ENCODE measurements at regions not wholly inside any gene's neighbourhood (a gene's known extent, or its start where the extent isn't known, plus 50 kb on each side); places are given as distances from the start of the nearest gene placed in this dataset.
A peak's percentile ranks its signal among the peaks of the same experiment; 100 is the strongest.

- DNase-seq (ENCODE audit: low spot score), result no peak
Measured at GRCh38 chr22:27204280-27204679, 546.9 kb downstream of the MIAT start.

GRCh38 chr22:27204817-27205216, 547.4 kb downstream of the MIAT start:
- no peak for DNase-seq (ENCODE audit: low spot score)

- no peak for DNase-seq (ENCODE audit: low spot score)
Measured at GRCh38 chr22:27205492-27206373, 548.3 kb downstream of the MIAT start.

DNA sequence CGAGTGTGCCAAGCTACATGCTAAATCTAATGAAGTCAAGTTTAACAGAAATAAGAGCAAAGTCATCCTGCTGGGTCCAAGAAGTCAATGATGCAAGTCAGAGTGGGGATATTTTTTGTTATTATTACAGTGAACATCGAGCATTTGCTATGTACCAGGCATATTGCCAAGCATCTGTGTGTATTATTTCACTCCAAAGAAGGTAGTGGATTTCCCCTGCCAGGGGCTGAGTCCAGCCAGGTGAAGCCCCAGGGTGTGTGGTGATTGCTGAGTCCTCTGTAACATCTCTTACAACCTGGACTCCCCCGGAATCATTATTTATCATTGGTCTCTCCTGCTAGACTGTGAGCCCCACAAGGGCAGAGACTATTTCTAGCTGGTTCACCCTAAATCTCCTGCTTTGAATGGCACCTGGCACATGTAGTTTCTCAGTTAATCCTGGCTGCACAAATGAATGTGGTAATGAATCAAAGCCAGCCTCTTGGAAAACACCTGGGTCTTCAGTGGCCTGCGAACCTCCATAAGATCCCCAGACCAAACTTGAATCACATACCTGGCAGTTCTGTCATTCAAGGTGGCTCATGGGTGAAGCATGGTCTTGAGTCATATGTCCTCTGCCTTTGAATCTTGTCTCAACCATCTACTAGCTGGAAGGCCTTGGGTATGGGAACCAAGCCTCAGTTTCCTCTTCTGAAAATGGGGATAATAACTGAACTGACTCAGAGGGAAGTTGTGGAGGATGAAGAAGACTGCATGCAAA, 549.2 kb downstream of the MIAT start:
- no peak for DNase-seq (ENCODE audit: low spot score)

DNA sequence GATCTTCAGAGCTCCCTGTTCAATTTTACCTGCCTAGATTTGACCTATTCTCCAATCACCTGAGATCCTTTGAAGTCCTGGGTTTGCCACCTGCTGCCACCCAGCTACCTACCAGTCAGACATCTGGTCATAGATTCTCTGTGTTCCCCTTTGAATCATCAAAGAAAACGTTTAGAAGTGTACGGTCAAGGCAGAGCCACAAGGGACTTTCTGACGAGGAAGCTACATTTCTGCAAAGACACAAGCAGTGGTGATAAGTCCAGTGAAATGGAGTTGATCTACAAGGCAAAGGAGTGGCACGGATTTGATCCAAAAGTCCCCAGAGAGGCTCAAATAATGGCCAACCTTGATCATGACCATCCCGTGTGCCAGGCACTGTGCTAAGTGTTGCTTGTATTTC, 549.9 kb downstream of the MIAT start:
- no peak for DNase-seq (ENCODE audit: low spot score)

DNA sequence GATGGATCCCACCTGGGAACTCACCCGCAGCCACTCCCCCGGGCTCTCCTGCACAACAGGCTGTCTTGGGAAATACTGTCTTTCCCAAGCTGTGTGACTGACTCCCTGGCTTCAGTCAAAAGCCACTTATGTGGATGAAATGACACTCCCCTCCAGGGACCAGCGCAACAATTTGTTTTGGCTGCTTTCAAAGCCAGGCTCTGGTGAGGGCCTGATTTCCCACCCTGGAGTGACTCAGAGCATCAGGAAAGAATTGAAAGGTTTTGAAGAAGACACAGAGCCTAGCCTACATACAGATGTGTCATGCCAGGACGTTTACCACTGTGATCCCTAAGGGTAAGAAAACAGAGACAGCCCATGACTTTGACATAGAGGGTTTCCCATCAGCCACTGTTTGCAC, 550.5 kb downstream of the MIAT start:
- peak; percentile 9 for DNase-seq (ENCODE audit: low spot score)

GRCh38 chr22:27210111-27210730, 552.8 kb downstream of the MIAT start:
- no peak for DNase-seq (ENCODE audit: low spot score)

DNA sequence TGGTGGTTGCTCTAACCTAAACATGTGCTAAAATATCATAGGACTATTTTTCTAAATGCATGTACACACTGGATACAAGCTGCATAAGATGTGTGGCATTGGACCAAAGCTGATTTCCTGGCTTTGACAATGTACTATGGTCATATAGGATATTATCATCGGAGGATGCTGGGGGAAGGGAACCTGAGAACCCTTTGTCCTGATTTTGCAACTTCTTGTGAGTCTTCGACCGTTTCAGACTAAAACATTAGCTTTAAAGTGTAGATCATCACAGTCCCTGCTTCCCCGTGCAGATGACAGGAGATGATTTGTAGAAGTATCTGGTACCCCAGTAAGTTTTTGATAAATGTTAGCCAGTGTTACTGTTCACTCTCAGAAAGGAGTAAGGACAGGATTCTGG, 554.7 kb downstream of the MIAT start:
- DNase-seq (ENCODE audit: low spot score), result no peak

DNA sequence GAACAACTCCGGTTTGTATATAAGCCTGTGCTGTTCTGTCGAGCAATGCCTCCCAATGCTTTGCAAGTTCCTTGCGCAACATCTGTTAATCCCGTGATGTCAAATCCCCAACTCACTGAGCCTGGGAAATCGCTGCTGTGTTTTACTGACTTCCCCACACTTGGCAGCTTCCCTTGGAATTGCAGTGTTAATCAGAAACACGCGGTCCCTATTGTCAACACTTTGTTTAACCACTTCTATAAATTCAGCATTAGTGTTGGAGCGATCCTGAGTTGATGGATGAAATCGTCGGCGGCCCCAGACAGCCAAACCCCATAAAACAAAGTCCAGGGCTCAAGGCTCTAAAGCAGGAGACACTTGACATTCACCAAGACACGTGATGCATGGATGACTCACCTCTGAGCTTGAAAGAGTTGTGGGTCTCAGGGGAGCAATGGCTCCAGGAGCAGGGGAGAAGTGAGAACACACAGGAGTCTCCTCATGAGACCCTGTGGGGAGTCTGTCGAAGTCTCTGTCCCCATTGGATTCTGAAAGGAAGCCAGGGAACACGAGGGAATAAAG, 555.3 kb downstream of the MIAT start:
- peak; percentile 57 for DNase-seq (ENCODE audit: low spot score)

- DNase-seq (ENCODE audit: low spot score), result no peak
Measured at GRCh38 chr22:27213294-27213693, 555.9 kb downstream of the MIAT start.

DNA sequence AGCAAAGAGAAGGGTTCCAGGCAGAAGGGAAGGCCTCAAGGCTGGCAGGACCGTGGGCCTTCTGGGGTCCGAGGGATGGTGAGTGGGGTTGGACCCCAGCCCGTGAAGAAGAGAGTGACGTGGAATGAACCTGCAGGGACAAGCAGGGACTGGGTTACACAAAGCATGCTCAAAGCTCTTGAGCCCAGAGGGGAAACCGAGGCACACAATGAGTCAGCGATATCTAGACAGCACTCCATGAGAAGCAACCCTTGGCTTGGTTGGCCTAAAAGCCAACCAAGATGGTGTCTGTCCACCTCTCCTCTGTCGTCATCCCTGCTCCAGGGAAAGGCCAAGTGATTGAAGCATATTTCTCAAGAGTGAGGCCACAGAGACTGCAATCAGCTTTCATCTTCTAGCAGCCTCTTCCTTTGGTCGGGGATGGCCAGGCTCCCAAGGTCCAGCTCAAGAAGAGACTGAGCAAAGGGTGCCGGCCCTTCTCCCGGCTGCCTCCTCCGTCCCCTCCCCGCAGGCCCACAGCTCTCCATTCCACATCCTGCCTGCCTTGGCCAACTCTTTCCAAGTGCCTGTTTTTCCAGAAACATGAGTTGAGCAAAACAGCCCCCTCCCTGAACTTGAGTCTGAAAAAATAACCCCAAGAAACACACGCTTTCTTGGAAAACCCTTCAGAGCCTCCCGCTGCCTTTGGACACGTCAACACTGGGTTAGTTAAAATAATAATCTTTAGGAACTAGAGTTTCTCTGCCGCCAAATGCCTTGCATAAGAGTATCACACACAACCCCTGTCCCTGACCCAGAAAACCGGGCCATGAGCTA, 556.6 kb downstream of the MIAT start:
- DNase-seq (ENCODE audit: low spot score), result no peak

DNA sequence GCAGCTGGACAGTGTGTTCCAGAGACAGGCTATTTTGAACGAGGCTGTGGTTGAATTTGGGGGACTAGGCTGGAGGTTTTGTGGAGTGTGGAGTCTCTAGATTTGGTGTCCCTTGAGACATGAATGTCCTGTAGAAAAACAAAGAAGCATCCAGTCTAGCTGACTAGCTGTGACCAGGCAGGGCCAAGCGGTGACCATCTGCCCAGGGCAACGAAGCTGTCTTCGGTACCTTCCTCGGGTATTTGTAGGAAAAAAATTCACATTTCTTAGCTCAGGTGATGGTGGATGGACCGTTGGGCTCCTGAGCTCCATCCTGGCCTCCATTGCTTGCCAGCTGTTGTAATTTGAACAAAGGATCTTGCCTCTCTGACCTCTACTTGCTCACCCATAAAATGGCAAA, 557.3 kb downstream of the MIAT start:
- no peak for DNase-seq (ENCODE audit: low spot score)

DNA sequence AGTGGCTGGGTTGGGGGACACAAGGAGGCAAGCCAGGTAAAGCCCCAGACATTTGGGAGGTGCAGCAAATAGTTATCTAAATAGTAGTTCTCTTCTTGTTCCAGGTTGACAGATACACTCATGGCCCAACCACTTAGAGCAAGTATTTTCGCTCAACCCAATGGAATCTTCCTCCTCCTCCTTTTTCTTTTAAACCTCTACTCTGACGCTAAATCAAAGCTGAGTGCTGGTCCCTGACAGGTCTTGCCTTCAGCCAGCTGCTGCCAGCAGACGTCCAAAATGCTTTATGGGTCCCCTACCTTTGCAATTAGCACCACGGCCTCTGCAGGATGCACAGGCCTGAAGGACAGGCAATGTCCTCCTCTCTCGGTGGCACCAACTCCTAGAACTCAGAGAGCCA, 558.5 kb downstream of the MIAT start:
- no peak for DNase-seq (ENCODE audit: low spot score)

GRCh38 chr22:27216444-27216843, 559.1 kb downstream of the MIAT start:
- no peak for DNase-seq (ENCODE audit: low spot score)

DNA sequence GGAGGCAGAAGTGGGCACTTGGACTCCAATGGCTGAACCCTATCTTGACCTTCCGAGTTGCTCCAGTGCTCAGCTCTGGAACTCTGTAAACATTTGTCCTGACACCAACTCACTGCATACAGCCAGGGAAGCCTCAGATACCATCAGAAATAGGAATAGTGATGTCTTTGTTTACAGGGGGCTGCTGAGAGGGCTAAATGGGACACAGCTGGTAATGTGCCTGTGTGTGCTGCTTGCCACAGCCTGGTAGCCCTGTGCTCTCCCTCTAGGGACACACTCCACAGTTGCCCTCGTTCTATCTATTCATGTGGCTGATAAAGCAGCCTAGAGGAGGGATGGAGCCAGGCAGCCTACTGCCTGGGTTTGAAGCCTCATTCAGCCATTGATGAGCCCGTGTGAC, 559.8 kb downstream of the MIAT start:
- no peak for DNase-seq (ENCODE audit: low spot score)

DNA sequence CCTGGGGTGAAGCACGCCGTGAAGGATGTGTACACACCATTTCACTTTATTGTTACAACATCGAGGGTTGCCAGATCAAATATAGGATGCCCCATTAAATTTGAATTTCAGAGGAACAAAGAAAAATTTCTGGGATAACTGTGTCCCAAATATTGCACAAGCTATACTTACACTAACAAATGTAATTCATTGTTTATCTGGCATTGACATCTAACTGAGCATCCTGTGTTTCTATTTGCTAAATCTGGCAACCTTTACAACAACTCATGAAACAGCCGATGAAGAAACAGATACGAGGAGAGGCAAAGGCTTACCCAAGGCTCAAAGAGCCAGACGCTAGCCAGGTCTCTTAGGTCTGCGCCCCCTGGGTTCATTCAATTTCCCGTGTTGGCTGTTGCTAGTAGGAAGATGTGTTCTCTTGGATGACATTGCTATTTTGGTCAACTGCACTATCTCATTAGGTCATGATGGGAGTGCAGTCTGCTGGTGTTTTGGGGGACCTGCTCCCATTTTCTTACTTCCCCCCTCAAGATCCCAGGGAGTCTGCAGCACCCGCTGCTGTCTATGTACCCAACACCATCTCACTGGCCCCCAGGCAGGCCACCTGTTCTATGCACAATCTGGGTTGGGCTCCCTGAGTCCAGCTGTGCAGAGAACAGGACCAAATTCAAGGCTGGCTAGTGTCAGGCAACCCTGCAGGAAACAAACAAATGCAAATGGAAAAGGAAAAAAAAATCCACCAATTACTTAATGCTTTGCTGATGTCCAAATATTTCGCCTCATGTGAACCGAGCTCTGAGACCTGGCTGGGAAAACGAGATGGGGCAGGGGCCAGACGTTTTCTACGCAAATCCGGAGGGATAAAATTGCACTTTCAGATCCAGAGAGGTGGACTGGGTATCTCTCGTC, 560.9 kb downstream of the MIAT start:
- no peak for DNase-seq (ENCODE audit: low spot score)

DNA sequence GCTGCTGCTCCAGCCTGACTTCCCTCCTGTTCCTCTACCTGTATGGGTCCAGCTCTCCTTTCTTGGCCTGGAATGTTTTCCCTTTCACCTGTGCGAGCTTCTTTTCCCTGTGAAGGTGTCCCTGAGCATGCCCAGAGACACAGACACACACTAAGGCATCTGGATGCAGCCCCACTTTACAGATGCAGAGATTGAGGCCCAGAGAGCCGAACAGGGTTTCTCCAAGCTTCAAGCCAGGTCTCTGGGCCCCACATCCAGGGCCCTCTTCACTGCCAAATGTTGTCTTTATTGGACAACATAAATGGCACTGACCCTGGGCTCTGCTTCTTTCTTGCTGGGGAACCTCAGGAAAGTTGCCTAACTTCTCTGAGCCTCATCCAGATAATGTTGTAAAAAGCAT, 561.6 kb downstream of the MIAT start:
- no peak for DNase-seq (ENCODE audit: low spot score)

- no peak for DNase-seq (ENCODE audit: low spot score)
Measured at GRCh38 chr22:27220339-27220738, 563.0 kb downstream of the MIAT start.

DNA sequence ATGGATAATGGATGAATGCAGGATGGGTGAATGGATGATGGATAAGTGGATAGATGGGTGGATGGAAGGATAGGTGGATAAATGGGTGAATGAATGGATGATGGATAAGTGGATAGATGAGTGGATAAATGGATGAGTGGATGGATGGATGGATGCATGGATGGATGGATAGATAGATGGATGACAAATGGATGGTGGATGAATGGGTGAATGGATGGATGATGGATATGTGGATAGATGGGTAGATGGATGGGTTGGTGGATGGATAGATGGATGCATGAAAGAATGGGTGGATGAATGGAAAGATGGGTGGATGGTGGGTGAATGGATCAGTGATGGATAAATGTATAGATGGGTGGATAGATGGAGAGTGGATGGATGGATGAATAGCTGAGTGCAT, 564.8 kb downstream of the MIAT start:
- DNase-seq (ENCODE audit: low spot score), result no peak

DNA sequence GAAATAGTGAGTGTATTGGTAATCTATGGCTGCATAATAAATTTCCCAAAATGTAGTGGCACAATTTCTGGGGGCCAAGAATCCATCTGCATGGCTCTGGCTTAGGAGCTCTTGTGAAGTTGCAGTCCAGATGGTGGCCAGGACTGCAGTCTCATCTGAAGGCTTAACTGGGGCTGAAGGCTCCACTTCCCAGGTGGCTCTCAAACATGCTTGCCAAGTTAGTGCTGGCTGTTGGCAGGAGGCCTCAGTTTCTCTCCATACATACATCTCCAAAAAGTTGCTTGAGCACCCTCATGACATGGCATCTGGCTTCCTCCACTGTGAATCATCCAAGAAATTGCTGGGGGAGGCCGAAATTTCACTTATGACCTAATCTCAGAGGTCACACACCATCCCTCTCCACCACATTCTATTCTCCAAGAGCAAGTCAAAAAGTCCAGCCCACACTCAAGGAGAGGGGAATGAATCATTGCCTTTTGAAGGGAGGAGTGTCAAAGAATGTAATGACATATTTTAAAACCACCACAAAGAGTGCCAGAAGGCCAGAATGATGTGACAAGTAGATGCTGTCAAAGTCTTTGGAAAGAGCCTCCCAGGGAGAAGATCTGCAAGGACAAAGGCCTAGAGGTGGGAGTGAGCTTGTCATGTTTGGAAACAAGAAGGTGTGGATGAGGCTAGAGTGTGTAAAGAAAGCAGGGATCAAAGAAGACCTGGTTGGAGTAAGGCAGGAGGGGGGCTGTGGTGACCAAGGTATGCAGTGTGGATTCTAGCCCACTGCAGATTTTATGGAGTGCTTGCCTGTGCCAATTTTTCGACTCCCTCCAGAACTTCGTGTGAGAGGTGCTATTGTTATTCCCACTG, 566.2 kb downstream of the MIAT start:
- DNase-seq (ENCODE audit: low spot score), result peak; percentile 85

Data from SW480 (cell line).